Uterus (tissue), 3 donors: ENCODE measurements at regions not wholly inside any gene's neighbourhood (a gene's known extent, or its start where the extent isn't known, plus 50 kb on each side); places are given as distances from the start of the nearest gene placed in this dataset.

Experiments used
- DNase-seq, 2 donors: peaks; one replicate each; pipeline ENCODE4 v3.0.0-alpha.2; 2019 to 2020
- H3K27ac ChIP-seq, 2 donors: fragments of 200-600 bp; sonication (generic); 1 replicate in 1 of 2; 2 replicates in 1 of 2; pipeline ENCODE4 v1.5.1; 2016 to 2018
- H3K27me3 ChIP-seq, 2 donors: fragments of 200-600 bp; sonication (generic); one replicate each; pipeline ENCODE4 v1.5.1; 2018 to 2019; ENCODE audit warnings: control low read depth in 1 of 2
- H3K36me3 ChIP-seq, 2 donors: fragments of 200-600 bp; sonication (generic); one replicate each; pipeline ENCODE4 v1.5.1; 2019; ENCODE audit warnings: control low read depth in 1 of 2
- H3K4me1 ChIP-seq, 2 donors: fragments of 200-600 bp; sonication (generic); one replicate each; pipeline ENCODE4 v1.5.1; 2018 to 2019; ENCODE audit warnings: control low read depth in 1 of 2
- H3K4me3 ChIP-seq, 2 donors: fragments of 200-600 bp; sonication (generic); 1 replicate in 1 of 2; 2 replicates in 1 of 2; pipeline ENCODE4 v1.5.1; 2018 to 2019; ENCODE audit warnings: mild to moderate bottlenecking in 1 of 2
- H3K9me3 ChIP-seq, 2 donors: fragments of 200-600 bp; sonication (generic); one replicate each; pipeline ENCODE4 v1.5.1; 2019; ENCODE audit warnings: control low read depth in 1 of 2
- CTCF ChIP-seq, 4 experiments: fragments of 200-600 bp in 2 of 4; fragments of 450-650 bp in 2 of 4; sonication (generic) in 2 of 4; IDR thresholded peaks; one replicate each; pipeline ENCODE4 v1.5.1; 2016 to 2019; ENCODE audit warnings: antibody characterized with exemption in 4 of 4, mild to moderate bottlenecking in 2 of 4, moderate library complexity in 1 of 4
- POLR2A ChIP-seq, 2 donors: fragments of 450-650 bp; IDR thresholded peaks; one replicate each; pipeline ENCODE4 v1.6.1; 2016; ENCODE audit warnings: antibody characterized with exemption in 2 of 2, mild to moderate bottlenecking in 1 of 2, moderate library complexity in 1 of 2
- intact Hi-C: fragments of 100-400 bp; cut with DNase I; formaldehyde crosslinking; loops from one replicate; pipeline ENCODE4 v1.15.1; 2023; ENCODE audit warnings: low total_unique reads
- donor health status: DM: yes; HTN: yes; CAD: no.

GRCh38 chr19:28422791-28423650 lies 789.9 kb downstream of the UQCRFS1 start:
- intact Hi-C loops: no loop called here
- no peak for TF ChIP-seq POLR2A (IDR thresholded peaks at IDR 0.05)
- no peak for TF ChIP-seq CTCF (IDR thresholded peaks at IDR 0.05)
- H3K27ac ChIP-seq: no peak overlapping the region
- no peaks in the 10 kb centered on the region for H3K4me1 ChIP-seq
- no peaks in the 10 kb centered on the region for H3K27me3 ChIP-seq
- H3K36me3 ChIP-seq: no peaks in the 10 kb centered on the region
- no peak for DNase-seq
- no peaks in the 10 kb centered on the region for H3K9me3 ChIP-seq
- H3K4me3 ChIP-seq: no peak overlapping the region

GRCh38 chr19:28422046-28422445 lies 790.9 kb downstream of the UQCRFS1 start:
- no peak for DNase-seq
- Histone ChIP-seq H3K27ac (no peak overlapping the region), H3K9me3 (no peaks in the 10 kb centered on the region), H3K4me3 (no peak overlapping the region), H3K36me3 (no peaks in the 10 kb centered on the region), H3K27me3 (no peaks in the 10 kb centered on the region), H3K4me1 (no peaks in the 10 kb centered on the region)
- TF ChIP-seq CTCF (IDR thresholded peaks at IDR 0.05) (no peak), POLR2A (IDR thresholded peaks at IDR 0.05) (no peak)
- intact Hi-C loops: no loop called here

GRCh38 chr19:28420811-28421550 lies 792.0 kb downstream of the UQCRFS1 start:
- Histone ChIP-seq H3K4me3 (no peak overlapping the region), H3K27ac (no peak overlapping the region), H3K9me3 (no peaks in the 10 kb centered on the region), H3K27me3 (no peaks in the 10 kb centered on the region), H3K4me1 (no peaks in the 10 kb centered on the region), H3K36me3 (no peaks in the 10 kb centered on the region)
- no peak for DNase-seq
- TF ChIP-seq CTCF (IDR thresholded peaks at IDR 0.05): no peak
- TF ChIP-seq POLR2A (IDR thresholded peaks at IDR 0.05): no peak
- intact Hi-C loops: no loop called here

GRCh38 chr19:28419312-28419711 lies 793.6 kb downstream of the UQCRFS1 start:
- H3K4me1 ChIP-seq: no peaks in the 10 kb centered on the region
- DNase-seq: no peak
- intact Hi-C loops: no loop called here
- no peaks in the 10 kb centered on the region for H3K36me3 ChIP-seq
- H3K27ac ChIP-seq: no peak overlapping the region
- H3K4me3 ChIP-seq: no peak overlapping the region
- no peaks in the 10 kb centered on the region for H3K9me3 ChIP-seq
- TF ChIP-seq POLR2A (IDR thresholded peaks at IDR 0.05): no peak
- no peak for TF ChIP-seq CTCF (IDR thresholded peaks at IDR 0.05)
- no peaks in the 10 kb centered on the region for H3K27me3 ChIP-seq

GRCh38 chr19:28417361-28417760 lies 795.6 kb downstream of the UQCRFS1 start:
- no peak for DNase-seq
- TF ChIP-seq POLR2A (IDR thresholded peaks at IDR 0.05) (no peak), CTCF (IDR thresholded peaks at IDR 0.05) (no peak)
- Histone ChIP-seq H3K4me3 (no peak overlapping the region), H3K9me3 (no peaks in the 10 kb centered on the region), H3K4me1 (no peaks in the 10 kb centered on the region), H3K36me3 (no peaks in the 10 kb centered on the region), H3K27me3 (no peaks in the 10 kb centered on the region), H3K27ac (no peak overlapping the region)
- intact Hi-C loops: no loop called here
